ENCODE measurements at regions not wholly inside any gene's neighbourhood (a gene's known extent, or its start where the extent isn't known, plus 50 kb on each side); places are given as distances from the start of the nearest gene placed in this dataset.

- no peak for TF ChIP-seq POLR2AphosphoS5 (IDR thresholded peaks at IDR 0.05)
- TF ChIP-seq, protein P1, sequence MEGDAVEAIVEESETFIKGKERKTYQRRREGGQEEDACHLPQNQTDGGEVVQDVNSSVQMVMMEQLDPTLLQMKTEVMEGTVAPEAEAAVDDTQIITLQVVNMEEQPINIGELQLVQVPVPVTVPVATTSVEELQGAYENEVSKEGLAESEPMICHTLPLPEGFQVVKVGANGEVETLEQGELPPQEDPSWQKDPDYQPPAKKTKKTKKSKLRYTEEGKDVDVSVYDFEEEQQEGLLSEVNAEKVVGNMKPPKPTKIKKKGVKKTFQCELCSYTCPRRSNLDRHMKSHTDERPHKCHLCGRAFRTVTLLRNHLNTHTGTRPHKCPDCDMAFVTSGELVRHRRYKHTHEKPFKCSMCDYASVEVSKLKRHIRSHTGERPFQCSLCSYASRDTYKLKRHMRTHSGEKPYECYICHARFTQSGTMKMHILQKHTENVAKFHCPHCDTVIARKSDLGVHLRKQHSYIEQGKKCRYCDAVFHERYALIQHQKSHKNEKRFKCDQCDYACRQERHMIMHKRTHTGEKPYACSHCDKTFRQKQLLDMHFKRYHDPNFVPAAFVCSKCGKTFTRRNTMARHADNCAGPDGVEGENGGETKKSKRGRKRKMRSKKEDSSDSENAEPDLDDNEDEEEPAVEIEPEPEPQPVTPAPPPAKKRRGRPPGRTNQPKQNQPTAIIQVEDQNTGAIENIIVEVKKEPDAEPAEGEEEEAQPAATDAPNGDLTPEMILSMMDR (IDR thresholded peaks at IDR 0.05): no peak
- TF ChIP-seq EP300 (IDR thresholded peaks at IDR 0.05): no peak
Observed at GRCh38 chr2:228599781-228600180, 418.3 kb upstream of the SPHKAP start.
